MM.1S (cell line): ENCODE measurements at regions not wholly inside any gene's neighbourhood (a gene's known extent, or its start where the extent isn't known, plus 50 kb on each side); places are given as distances from the start of the nearest gene placed in this dataset.

Experiments used
- CTCF ChIP-seq: fragments of 300-600 bp; sonication (generic); IDR thresholded peaks from 2 replicates; pipeline ENCODE4 v1.5.1; 2016; ENCODE audit warnings: antibody characterized with exemption, low read length, mixed read lengths
- EZH2 ChIP-seq: fragments of 300-600 bp; sonication (generic); optimal IDR thresholded peaks from 2 replicates; pipeline ENCODE3; 2017; ENCODE audit warnings: low read depth, mild to moderate bottlenecking, antibody characterized with exemption, low read length, mixed read lengths

DNA sequence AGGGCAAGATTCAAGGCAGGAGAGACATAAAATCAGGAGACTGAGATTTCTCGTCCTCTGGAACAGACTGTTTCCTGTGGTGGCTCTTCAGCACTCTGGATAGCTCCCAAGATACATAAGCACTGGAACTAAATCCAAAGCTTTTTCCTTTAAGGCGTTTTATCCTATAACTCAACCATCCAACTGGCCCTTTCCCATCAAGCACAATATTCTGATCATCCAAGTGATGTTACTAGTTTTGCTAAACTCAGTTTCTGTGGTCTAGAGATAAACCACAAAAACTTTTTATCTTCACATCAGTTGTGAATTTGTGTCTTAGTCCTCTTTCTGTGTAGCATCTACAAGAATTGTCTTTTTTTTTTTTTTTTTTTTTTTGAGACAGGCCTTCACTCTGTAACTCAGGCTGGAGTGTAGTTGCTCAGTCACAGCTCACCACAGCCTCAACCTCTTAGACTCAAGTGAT, 299.4 kb downstream of the COX7C start:
- TF ChIP-seq CTCF: no peak
- no peak for TF ChIP-seq EZH2
